ENCODE measurements at regions not wholly inside any gene's neighbourhood (a gene's known extent, or its start where the extent isn't known, plus 50 kb on each side); places are given as distances from the start of the nearest gene placed in this dataset.
"Not testable (repeated sequence)": the region's sequence is repeated elsewhere in the genome, so short reads cannot be mapped to it uniquely, and the experiment has no call there.

DNA sequence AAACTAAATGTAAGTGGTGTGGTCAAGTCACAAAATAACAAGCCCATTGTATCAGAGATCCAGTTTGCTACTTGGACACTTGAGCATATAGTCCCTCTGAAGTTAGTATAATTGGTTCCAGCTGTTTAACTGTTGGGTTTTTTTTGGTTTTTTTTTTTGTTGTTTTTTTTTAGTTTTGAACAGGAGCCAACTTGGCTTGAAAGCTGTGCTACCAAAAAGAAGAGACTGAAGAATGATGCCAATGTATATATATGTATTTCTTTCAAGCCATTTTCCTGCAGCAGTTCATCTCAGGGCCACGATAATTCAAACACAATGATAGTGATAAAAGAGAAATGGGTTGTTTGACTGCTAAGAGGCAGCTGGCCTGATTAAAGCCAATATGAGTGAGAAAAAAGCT lies 138.3 kb downstream of the PCDH18 start:
- DNase-seq: peak; percentile 85 to 86

DNA sequence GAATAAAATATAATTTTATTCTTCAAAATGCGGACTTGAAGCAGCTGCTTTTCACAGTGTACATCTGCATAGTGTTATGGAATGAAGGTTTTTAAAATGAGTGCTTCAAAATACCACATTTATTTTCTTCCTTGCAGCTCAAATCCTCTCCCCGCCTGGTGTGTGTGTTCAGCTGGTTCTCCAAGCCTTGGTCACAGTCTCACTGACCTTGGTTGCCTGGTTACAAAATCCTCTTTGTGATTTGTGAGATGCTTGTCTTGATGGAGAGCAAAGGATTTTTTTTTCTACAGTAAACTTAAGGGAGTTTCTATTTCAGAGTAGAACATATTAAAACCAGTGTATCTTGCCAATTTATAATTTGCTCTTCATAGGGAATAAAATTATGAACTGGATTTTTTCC lies 139.2 kb downstream of the PCDH18 start:
- DNase-seq: no peak

DNA sequence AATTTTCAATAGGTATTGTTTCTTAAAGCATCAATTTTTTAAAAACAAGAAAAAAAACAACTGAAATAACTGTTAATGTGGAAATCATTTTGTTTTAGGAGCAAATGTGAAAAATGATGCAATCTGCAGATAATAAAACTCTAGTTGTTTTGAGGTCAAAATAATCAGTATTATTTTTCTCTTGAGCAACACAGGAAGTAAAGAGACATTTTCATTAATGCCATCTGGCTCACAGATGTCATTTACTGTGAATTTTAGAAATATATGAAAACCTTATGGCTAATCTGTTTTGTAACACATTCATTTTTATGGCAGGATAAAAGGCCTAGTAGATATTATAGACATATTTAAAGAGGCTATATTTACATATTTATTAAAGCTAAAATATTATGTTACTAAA lies 141.6 kb downstream of the PCDH18 start:
- DNase-seq: peak; percentile 48 to 59

DNA sequence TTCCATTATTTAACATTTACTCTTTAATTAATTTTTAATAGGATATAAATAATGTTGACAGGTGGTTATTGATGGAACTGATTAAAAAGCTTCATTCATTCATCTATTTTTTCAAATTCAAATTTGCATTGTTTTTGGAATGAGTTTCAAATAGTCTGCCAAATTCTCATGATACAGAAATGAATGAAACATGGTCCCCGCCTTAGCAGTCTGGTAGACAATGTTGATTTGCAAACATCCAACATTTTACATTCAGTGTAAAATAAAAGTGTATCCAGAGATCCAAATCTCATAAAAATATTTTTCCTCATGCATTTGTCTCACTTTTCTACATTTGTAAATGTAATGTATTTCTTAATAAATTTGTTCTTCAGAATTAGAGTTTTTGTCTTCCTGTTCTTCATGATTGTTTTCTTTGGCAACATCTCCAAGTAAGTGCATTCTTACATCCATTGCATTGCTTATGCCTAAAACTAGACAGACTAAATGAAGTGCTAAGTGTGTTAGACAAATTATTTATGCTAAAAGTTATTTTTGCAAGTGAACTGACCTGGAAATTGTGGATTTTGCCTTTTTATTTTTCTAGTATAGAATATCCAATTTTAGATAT lies 142.3 kb downstream of the PCDH18 start:
- no peak for DNase-seq

GRCh38 chr4:137387924-137388323 lies 144.4 kb downstream of the PCDH18 start:
- no peak for DNase-seq

DNA sequence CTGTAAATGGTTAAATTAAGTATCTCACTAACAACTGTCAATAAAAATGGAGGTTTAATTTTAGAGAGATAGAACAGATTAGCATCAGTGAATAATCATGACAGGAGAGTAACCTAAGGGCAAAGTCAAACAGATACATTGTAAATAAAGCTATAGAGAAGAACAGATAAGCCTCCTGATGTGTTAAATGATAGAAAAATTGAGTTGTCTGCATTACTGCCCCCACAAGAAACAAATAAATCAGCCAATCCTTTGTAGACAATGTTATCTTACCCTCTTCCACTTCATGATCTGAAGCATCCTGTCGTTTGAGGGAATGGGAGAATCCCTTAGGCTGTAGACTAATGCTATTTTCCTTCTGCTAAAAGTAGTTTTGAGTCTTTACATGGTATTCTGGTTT lies 147.8 kb downstream of the PCDH18 start:
- DNase-seq: no peak

DNA sequence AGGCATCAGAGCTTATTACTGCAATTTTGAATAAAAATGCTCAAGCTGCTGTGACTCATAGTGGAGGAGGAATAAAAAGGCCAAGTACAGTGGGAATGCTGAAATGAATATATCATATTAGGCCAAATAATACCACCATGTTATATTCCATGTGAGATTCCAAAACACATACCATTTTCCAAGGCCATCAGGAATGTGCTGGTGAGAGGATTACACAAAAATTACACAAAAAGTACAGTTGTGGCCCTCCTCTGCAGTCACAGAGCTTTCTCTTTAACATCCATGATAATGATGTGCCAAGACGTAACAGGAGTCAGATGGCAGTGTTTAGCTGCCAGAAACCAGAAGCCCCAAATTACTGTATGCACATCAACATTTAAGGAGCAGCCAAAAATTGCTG lies 153.5 kb downstream of the PCDH18 start:
- DNase-seq: no peak

DNA sequence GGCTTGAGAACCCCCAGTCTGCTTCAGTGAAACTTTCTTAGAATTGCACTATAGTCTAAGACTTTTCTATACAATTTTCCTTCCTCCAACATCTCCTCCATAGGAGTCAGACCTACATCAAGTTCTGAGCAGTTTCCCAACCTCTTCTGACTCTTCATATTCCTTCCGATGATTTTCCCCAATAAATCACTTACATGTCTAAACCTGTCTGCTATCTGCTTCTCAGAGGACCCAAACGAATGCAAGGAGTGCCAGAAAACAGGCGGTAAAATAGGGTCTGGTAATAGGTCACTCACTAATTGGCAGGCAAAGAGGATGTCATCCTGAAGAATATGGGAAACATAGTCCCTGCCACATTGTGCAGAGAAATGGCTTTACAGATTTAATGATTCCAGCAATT lies 153.9 kb downstream of the PCDH18 start:
- DNase-seq: no peak

GRCh38 chr4:137376312-137376711 lies 156.0 kb downstream of the PCDH18 start:
- no peak for DNase-seq

DNA sequence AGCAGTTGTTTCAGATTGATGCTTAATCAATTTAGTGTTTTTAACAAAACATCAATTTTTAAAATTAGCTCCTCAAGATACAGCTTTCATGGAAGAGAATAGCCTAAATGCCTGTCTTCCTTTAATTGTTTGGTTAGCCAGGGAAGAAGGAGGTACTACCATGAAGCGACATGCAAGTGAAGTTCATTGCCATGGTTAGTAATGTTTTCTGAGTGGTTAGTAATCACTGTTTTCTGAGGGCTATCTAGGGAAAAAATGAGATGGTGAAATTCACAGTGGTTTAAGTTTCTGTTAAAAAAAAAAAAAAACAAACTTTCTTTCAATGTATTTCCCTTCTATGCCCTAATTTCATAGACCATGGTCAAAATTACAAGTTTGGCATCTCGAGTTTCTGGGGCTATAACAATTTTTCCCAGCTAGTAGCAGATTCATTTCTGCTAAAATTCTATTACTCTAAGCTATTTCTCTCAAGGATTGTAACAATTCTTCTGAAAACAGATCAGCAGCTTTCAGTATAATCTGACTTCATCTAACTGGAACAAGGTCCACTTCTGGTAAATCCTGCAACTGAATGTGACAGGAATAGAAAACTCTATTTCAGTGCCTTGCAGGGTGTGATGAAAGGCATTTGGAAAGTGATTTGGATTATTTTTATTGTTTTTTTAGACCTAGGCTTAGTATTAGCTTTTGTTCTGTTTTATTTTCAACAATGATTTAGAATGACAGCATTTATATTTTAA lies 157.0 kb downstream of the PCDH18 start:
- no peak for DNase-seq

GRCh38 chr4:137370679-137371078 lies 161.6 kb downstream of the PCDH18 start:
- no peak for DNase-seq

DNA sequence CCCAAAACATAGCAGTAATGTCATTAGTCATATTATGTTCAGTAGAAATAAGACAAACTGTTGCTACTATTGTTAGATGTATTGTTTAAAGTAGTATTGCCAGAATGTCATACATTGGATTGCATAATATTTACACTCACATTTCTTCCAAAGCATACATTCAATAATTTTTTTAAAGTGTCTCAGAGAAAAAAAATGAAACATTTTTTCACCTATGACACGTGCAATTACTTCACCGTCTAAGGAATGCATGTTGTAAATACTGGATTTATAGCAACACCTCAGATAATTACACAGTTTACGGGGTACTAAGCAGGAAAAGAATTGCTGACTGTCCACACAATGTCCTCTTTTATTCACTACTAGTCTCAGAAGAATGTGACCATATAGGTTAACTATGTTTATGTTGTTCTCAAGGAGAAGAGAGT lies 162.1 kb downstream of the PCDH18 start:
- DNase-seq: no peak

DNA sequence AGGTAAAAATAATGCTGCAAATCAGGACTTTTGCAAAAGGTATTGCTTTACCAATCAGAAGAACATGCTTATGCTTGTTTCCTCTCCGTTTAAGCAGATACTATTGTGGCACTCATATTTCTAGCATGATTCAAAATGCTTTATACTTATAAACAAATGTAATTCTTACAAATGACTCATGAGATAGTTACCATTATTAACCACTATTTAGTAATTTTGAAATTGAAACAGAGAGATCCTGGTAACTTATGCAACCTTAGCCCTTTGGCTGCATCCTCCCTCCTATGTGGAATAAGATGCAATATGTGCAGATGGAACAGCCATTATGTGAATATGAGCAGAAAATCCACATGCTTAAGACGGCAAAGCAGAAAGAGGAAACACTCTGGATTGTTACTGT lies 164.7 kb downstream of the PCDH18 start:
- no peak for DNase-seq

DNA sequence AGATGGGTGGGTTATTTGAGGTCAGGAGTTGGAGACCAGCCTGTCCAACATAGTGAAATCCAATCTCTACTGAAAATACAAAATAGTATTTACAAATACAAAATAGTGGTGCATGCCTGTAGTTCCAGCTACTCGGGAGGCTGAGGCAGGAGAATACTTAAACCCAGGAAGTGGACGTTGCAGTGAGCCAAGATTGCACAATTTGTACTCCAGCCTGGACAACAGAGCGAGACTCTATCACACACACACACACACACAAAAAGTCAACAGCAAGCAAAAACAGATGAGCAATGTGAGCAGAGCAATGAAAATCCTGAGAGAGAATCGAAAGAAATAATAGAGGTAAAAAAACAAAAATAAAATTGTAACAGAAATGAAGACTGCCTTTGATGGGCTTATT lies 168.8 kb downstream of the PCDH18 start:
- no peak for DNase-seq

GRCh38 chr4:137361756-137362470 lies 170.4 kb downstream of the PCDH18 start:
- DNase-seq: no peak

GRCh38 chr4:137360761-137361160 lies 171.5 kb downstream of the PCDH18 start:
- no peak for DNase-seq

GRCh38 chr4:137359691-137360315 lies 172.5 kb downstream of the PCDH18 start:
- no peak for DNase-seq

GRCh38 chr4:137354562-137354961 lies 177.7 kb downstream of the PCDH18 start:
- not testable (repeated sequence) for DNase-seq

DNA sequence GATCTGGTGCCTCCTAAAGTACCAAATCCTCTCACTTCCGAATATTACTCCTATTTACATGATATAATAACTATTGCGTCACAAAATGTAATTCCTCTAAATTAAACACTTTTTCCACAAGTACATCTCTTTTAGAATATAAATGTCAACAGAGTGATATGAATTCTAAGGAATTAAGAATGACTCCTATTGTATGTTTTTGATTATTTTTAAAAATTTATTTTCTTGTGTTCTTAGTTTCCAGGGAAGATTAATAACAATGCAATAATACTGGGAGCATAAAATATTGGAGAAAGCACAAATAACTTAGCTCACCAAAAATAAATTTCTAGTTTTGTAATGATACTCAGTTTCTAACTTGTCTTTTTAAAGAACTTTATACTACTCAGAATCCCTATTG lies 184.9 kb downstream of the PCDH18 start:
- no peak for DNase-seq

DNA sequence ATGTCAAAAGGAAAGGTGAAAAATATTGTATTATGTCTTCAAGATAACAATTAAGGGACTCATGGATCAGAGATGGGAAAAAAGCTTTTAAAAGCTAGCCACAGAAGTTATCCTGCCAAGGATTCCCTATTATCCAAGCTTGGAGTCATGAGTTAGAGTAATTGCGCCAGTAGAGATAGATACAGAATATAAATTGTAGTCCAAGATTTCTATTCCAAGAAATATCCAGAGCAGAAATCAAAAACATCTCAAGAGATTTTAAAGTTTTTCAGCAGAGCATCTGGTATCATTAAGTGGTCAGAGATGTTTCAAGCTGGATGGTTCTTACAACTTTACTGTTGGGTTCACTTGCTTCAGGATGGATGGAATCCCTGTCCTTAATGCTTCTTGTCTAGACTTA lies 186.7 kb downstream of the PCDH18 start:
- no peak for DNase-seq

GRCh38 chr4:137343221-137343620 lies 189.1 kb downstream of the PCDH18 start:
- no peak for DNase-seq

- no peak for DNase-seq
Measured at GRCh38 chr4:137333031-137333430, 199.3 kb downstream of the PCDH18 start.

GRCh38 chr4:137312257-137312656 lies 220.0 kb downstream of the PCDH18 start:
- no peak for DNase-seq

All from right lung (tissue), 2 donors.